ENCODE measurements at regions not wholly inside any gene's neighbourhood (a gene's known extent, or its start where the extent isn't known, plus 50 kb on each side); places are given as distances from the start of the nearest gene placed in this dataset.

- no peak for DNase-seq
These were observed 410.6 kb downstream of the METTL15 start for GRCh38 chr11:28518825-28519224.

GRCh38 chr11:28517621-28518020 is 409.4 kb downstream of the METTL15 start:
- DNase-seq = no peak

- DNase-seq = no peak
These were observed 406.2 kb downstream of the METTL15 start for GRCh38 chr11:28514391-28514790.

GRCh38 chr11:28512143-28512756 is 404.1 kb downstream of the METTL15 start:
- no peak for DNase-seq

GRCh38 chr11:28505232-28505631 is 397.0 kb downstream of the METTL15 start:
- no peak for DNase-seq

- DNase-seq = no peak
These were observed 396.4 kb downstream of the METTL15 start for GRCh38 chr11:28504555-28505110.

GRCh38 chr11:28495333-28495732 is 387.1 kb downstream of the METTL15 start:
- no peak for DNase-seq

- DNase-seq = no peak
These were observed 383.2 kb downstream of the METTL15 start for GRCh38 chr11:28491431-28491830.

GRCh38 chr11:28490773-28491382 is 382.7 kb downstream of the METTL15 start:
- DNase-seq = no peak

- DNase-seq = no peak
These were observed 380.1 kb downstream of the METTL15 start for GRCh38 chr11:28488336-28488735.

GRCh38 chr11:28483072-28483867 is 375.1 kb downstream of the METTL15 start:
- DNase-seq = no peak

- DNase-seq = no peak
These were observed 374.5 kb downstream of the METTL15 start for GRCh38 chr11:28482666-28483065.

GRCh38 chr11:28481616-28482480 is 373.7 kb downstream of the METTL15 start:
- no peak for DNase-seq

GRCh38 chr11:28480406-28480805 is 372.2 kb downstream of the METTL15 start:
- no peak for DNase-seq

GRCh38 chr11:28476864-28477263 is 368.7 kb downstream of the METTL15 start:
- DNase-seq = no peak

GRCh38 chr11:28476049-28476448 is 367.9 kb downstream of the METTL15 start:
- no peak for DNase-seq

GRCh38 chr11:28472904-28473303 is 364.7 kb downstream of the METTL15 start:
- DNase-seq = no peak

GRCh38 chr11:28471537-28471936 is 363.3 kb downstream of the METTL15 start:
- no peak for DNase-seq

GRCh38 chr11:28470180-28470579 is 362.0 kb downstream of the METTL15 start:
- DNase-seq = no peak

GRCh38 chr11:28466506-28466905 is 358.3 kb downstream of the METTL15 start:
- DNase-seq = no peak

GRCh38 chr11:28464252-28464867 is 356.2 kb downstream of the METTL15 start:
- no peak for DNase-seq

GRCh38 chr11:28463826-28464225 is 355.6 kb downstream of the METTL15 start:
- no peak for DNase-seq
